ENCODE measurements at regions not wholly inside any gene's neighbourhood (a gene's known extent, or its start where the extent isn't known, plus 50 kb on each side); places are given as distances from the start of the nearest gene placed in this dataset.

DNA sequence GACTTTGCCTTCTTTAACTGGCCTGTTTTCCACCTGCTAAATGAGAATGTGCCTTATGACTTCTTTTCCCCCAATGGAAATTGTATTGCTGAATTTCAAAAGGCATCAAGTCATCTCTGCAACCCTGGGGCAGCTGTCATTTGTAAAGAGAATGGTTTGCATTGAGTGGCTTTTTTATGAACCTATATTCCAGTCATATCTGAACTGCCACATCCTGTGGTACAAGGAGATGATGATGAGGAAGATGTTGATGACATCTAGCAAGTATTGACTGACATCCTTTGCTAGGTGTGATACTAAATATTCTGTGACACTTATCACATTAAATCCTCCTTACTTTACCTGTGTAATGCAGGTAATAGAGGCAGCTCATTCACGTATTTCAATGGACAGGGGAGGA, 88.3 kb upstream of the KIAA1217 start:
- DNase-seq (ENCODE audit: low spot score), result no peak

DNA sequence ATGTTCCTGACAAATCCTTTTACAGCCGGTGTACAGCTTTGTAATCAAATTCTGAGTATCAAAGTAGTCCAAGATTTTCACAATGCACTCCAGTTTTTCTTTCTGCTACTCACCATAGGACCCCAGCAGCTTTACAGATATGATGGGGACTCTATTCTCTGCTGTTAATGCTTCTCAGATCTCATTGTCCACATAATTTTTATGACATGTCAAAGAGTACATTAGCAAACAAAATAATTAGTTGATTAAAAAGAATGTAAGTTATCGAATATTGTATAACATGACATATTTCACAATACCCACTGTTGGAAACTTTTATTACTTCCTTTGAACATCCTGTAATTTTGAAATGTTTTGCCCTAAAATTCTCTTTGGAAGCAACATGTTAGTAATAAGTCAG, 81.4 kb upstream of the KIAA1217 start:
- DNase-seq (ENCODE audit: low spot score), result no peak

GRCh38 chr10:24128066-24128730, 80.7 kb upstream of the KIAA1217 start:
- no peak for DNase-seq (ENCODE audit: low spot score)

DNA sequence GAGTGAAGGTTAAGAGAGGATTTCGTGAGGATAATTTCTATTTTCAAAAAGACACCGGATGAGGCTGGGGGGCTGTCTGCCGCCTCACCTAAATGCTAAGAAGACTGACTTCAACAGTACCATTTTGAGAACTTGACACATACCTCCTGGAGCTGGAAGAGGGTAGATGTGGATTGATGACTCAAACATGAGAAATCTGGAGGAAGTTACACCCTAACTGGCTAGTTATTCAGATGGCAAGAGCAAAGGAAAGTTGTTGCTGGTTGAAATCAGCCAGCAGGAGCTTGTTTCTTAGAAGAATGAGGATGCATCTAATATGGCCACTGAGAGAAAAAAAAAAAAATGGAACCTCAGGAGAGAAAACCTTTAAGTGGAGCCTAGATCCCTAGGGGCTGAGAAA, 76.2 kb upstream of the KIAA1217 start:
- DNase-seq (ENCODE audit: low spot score), result no peak

DNA sequence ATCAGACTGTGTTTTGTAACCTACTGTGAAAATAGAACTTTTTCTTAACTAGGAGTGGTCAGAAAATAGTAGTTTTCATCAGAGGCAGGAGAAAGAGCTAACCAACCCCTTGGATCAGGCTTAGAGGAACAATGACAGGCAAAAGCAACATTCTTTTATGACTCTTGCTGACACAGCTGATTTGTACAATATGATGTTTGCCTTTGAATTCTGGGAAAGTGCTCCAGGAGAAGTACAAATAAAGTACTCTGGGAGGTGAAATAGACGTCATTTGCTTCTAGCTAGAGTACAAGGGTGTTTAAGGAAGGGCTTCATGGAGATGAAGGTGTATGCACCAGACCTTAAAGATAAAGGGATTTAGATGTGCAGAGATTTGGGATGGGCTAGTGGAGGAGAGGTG, 75.1 kb upstream of the KIAA1217 start:
- no peak for DNase-seq (ENCODE audit: low spot score)

DNA sequence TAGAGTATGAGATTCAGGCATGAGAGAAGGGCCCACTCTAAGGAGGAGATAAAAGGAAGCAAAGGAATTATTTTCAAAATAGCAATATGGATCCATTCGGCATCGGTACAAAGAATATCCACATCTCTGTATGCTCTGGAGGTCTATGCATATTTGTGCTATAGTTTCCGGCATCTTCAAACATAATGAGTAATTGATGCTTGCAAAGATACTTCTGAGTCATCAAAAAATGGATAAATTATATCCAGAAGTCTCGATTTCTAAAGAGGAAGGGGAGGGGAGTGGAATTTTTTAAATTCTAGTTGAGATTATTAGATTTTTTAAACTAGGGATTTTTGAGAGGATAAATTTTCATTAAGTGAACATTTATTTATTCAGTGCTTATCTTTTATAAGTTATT, 72.9 kb upstream of the KIAA1217 start:
- DNase-seq (ENCODE audit: low spot score), result no peak

GRCh38 chr10:24147321-24147720, 61.6 kb upstream of the KIAA1217 start:
- no peak for DNase-seq (ENCODE audit: low spot score)

- no peak for DNase-seq (ENCODE audit: low spot score)
Measured at GRCh38 chr10:24149640-24150039, 59.3 kb upstream of the KIAA1217 start.

DNA sequence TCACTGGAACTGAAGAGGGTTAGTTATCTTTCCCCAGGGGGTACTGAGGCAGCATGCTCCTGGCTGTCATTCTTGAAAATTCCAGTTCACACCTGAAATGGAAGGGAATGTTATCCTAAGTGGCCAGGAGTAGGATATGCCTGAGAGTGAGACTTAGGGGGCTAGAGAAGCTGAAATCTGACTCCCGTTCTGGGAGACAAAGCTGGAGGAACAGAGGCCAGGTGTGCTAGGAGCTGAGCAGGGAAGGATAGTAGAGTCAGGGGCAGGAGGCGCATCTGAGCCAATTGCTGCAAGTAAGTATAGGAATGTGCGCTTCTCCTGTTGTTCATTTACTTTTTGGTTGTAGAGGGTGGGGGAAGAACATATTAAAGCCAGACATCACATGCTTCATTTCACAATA, 58.1 kb upstream of the KIAA1217 start:
- no peak for DNase-seq (ENCODE audit: low spot score)

DNA sequence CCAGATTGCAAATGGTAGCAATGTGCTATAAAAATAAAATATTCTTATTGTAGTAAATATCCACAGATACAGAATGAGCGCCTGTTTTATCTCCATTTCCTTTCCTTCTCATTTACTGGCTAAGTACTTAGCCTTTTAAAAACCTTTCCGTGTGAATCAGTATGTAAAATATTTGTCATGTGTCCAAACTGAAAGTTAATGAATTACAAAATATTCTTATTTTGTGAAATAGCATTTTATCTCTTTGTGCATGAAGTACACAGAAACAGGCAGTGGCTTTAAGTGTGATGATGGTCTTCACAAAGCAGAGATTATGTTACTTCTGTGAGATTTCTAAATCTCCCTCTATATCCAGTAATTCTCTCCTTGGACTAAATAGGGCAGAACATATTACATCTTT, 56.7 kb upstream of the KIAA1217 start:
- no peak for DNase-seq (ENCODE audit: low spot score)

DNA sequence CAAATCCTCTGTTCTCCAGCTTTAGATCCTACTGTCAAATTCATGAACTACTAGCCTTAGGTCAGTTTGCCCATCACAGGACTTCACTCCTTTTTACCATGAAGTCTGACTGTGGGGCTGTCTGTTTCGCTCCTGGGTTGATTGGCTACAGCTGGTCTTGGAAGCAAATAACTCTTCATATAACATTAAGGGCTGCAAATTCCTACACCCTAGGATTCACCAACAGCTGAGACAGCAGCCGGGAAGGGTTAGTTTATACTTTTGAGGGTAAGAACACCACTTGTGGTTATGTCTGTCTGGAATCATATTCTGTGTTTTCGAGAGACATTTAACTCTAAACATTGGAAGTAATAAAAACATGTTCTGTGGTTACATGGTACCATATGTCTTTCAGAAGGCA, 55.9 kb upstream of the KIAA1217 start:
- DNase-seq (ENCODE audit: low spot score), result no peak

GRCh38 chr10:24153537-24153936, 55.4 kb upstream of the KIAA1217 start:
- DNase-seq (ENCODE audit: low spot score), result no peak

DNA sequence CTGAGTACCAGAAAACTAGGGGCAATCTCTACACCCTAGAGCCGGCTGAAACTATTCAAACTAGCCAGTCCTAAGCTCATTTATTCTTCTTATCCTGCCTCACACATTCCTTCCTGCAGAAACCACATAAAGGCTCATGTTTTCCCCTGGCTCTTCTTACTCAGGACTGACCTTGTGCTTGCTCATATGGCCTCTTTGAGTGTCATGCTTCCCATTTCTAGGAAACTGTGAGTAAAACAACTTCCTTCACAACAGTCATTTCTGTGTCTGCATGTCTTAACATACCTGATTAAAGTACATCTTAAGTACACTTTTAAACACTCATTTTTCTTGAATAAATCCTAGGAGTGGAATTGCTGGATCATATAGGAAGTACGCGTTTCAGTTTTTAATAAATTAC, 52.3 kb upstream of the KIAA1217 start:
- no peak for DNase-seq (ENCODE audit: low spot score)

DNA sequence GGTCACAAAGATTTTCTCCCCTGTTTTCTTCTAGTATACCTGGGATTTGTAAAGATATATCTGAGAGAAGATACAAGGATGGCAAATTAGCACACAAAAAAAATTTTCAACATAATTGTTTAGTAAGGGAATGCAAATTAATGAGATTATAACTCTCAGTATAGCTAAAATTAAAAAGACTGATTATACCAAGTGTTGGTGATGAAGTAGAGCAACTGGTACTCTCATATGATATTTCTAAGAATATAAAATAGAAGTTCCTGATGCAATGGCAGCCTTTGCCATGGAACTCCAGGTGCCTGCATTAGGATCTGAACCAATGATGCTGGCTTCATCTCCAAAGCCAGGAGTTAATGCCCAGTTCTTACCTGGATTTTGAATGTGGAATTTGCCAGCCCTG, 51.4 kb upstream of the KIAA1217 start:
- no peak for DNase-seq (ENCODE audit: low spot score)

All from CD4-positive, alpha-beta T cell treated with Interleukin-2 at 100 ng/mL for 4 hours (primary cell).